Fibroblast of pulmonary artery (primary cell): ENCODE measurements at regions not wholly inside any gene's neighbourhood (a gene's known extent, or its start where the extent isn't known, plus 50 kb on each side); places are given as distances from the start of the nearest gene placed in this dataset.

Experiments used
- DNase-seq: peaks from one replicate; pipeline ENCODE4 v3.0.0-alpha.2; 2010; ENCODE audit warnings: low read depth
- H3K4me3 ChIP-seq: replicated peaks from 2 replicates; pipeline ENCODE4 v1.5.1; 2011; ENCODE audit warnings: low read depth, mild to moderate bottlenecking, control low read depth, low read length, moderate library complexity
- TF ChIP-seq, protein P1 (sequence below): IDR thresholded peaks from 2 replicates; pipeline ENCODE4 v1.5.1; 2011; ENCODE audit warnings: mild to moderate bottlenecking, control low read depth, low read length, inconsistent platforms; ENCODE audit errors: missing control alignments

DNA sequence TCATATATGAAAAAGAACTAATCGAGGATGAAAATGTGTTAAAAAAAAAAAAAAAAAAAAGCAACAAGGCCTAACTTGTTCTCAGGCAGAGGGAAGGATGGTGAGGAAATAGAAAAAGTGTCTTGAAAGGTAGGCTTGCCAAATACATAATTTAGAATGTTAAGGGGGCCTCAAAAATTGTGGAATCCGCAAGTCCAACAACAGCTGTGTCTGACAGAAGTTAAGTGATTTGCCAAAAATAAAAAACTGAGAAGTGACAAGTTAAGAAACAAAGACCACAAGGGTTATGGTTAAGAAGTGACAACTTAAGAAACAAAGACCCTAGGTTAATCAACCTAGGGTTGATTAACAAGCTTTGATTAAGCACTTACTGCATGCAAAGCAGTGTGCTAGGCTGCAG is 110.6 kb downstream of the P2RY1 start:
- TF ChIP-seq, protein P1, sequence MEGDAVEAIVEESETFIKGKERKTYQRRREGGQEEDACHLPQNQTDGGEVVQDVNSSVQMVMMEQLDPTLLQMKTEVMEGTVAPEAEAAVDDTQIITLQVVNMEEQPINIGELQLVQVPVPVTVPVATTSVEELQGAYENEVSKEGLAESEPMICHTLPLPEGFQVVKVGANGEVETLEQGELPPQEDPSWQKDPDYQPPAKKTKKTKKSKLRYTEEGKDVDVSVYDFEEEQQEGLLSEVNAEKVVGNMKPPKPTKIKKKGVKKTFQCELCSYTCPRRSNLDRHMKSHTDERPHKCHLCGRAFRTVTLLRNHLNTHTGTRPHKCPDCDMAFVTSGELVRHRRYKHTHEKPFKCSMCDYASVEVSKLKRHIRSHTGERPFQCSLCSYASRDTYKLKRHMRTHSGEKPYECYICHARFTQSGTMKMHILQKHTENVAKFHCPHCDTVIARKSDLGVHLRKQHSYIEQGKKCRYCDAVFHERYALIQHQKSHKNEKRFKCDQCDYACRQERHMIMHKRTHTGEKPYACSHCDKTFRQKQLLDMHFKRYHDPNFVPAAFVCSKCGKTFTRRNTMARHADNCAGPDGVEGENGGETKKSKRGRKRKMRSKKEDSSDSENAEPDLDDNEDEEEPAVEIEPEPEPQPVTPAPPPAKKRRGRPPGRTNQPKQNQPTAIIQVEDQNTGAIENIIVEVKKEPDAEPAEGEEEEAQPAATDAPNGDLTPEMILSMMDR = no peak
- DNase-seq = no peak
- H3K4me3 ChIP-seq = no peak overlapping the region

DNA sequence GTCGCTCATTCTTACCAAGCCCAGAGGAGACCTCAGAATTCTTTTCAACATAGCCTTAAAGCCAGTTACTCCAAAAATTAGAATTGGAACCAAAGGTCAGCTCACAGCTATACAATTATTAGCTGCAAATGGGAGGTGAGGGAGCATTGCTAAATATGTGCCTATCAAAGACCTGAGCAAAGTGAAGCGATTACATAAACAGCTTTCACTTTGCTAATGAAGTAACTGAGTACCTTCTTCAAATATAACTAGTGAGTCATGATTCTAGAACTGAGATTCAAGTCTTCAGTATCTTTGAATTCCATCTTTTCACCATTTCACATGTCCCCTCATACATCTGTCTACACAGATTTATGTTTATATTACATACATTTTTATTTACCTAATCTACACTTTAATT is 122.6 kb downstream of the P2RY1 start:
- no peak overlapping the region for H3K4me3 ChIP-seq
- TF ChIP-seq, protein P1 = no peak
- DNase-seq = no peak

DNA sequence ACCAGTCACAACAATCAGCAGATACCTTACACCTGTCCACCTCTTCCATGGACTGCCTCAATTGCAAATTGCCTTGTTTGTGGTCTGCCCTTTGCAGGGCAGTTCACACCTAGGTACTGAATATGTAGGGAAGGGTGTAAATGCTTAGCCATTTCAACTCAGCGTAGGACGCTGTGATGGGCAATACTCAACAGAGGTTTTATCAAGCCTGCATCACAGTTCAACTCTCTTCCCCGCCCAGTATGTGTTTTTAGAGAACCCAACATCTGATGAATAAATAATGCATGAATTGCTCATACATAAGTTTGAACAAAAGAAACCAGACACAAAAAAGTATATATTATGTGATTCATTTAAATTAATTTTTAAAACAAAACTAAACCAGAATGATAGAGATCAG is 124.4 kb downstream of the P2RY1 start:
- TF ChIP-seq, protein P1 = no peak
- no peak overlapping the region for H3K4me3 ChIP-seq
- DNase-seq = no peak

DNA sequence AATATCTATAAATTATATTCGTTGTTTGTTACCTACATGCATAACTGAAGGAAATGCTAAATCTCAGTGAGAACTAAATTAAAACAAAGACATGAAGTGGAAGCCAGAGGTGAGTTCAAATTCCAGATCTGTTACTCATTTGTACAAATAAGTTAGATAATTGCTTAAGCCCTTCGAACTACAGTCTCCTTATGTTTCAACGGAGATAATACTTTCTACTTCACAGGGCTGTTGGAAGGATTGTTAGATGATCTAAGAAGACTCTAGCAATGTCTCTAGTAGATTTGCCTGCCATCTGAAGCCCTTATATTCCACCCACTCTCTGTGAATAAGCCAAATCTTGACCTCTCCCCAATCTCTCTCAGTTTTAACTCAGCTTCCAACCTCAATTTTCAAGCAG is 125.8 kb downstream of the P2RY1 start:
- no peak overlapping the region for H3K4me3 ChIP-seq
- no peak for DNase-seq
- TF ChIP-seq, protein P1 = no peak

DNA sequence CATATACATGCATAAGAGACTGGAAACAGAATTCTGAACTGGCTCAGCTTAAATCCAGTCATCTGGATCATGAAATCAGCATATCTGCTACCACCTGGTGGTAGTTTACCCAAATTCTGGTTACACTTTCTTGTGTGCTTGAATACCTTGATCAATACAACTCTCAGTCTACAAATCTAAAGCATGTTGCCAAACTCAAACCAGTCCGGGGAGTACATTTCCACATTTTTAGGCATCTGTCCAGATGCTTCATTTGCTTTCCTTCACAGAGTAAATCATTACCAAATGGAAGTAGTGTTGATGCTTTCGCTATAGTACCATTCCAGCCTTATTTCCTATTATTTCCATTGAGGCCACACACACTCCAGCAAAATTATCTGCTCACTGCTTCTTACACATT is 126.4 kb downstream of the P2RY1 start:
- no peak overlapping the region for H3K4me3 ChIP-seq
- TF ChIP-seq, protein P1 = peak; percentile 38
- DNase-seq = peak; percentile 50

DNA sequence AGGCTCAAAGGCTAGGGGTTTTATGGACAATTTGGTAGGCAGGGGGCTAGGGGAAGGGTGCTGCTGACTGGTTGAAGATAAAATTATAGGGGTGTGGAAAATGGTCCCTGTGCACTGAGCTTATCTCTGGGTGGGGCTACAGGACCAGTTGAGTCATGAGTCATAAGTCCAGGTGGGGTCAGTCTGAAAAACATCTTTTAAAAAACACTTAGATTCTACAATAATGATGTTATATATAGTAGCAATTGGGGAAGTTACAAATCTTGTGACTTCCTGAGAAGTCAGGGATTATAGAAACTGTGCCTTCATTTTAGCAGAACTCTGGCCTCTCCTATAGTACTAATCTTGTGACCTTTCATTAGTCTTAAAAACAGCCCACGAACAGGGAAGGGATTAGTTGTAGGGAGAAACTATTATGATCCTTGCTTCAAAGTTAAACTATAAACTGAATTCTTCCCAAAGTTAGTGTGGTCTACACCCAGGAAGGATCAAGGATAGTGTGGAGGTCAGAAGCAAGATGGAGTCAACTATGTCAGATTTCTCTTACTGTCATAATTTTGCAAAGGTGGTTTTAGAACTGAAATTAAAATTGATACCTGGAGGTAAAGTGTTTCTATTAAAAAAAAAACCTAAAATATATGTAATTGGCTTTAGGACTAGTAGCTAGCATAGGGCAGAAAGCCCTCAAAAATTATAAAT is 130.1 kb downstream of the P2RY1 start:
- H3K4me3 ChIP-seq = no peak overlapping the region
- DNase-seq = no peak
- TF ChIP-seq, protein P1 = no peak

DNA sequence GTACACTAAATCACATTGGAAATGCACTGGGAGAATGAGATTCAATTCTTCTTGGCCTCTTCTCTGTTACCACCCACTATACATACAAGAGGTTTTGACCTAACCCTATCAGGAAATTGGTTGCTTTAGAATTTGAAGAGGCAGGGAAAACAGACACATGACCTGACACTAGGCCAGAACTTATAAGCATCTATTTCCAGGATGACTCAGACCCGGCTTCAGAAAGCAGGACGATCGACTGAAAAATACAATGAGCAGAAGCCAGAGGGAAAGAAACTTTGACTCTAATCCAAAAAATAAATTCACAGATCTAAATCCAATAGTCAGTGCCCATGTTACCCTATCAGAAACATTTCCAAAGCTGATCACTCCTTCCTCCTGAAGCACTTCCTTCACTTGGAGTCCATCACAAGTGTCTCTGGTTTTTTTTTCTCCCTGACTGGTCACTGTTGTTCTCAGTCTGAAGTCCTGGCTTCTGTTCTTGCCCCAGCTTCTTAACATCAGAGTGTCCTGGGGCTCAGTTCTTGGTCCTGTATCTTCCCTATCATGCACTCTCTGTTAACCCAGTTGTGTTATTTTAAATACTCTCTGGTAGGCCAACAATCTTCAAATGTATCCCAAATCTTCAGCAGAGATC is 133.6 kb downstream of the P2RY1 start:
- no peak overlapping the region for H3K4me3 ChIP-seq
- DNase-seq = peak; percentile 66
- TF ChIP-seq, protein P1 = no peak
